Activated CD4-positive, alpha-beta T cell treated with anti-CD3 and anti-CD28 coated beads, Interleukin-2, amount 50 U/mL, for 48 hours (primary cell): ENCODE measurements at regions not wholly inside any gene's neighbourhood (a gene's known extent, or its start where the extent isn't known, plus 50 kb on each side); places are given as distances from the start of the nearest gene placed in this dataset.

Experiments used
- DNase-seq, 2 experiments: peaks; one replicate each; pipeline ENCODE4 v3.0.0-alpha.2; 2020

DNA sequence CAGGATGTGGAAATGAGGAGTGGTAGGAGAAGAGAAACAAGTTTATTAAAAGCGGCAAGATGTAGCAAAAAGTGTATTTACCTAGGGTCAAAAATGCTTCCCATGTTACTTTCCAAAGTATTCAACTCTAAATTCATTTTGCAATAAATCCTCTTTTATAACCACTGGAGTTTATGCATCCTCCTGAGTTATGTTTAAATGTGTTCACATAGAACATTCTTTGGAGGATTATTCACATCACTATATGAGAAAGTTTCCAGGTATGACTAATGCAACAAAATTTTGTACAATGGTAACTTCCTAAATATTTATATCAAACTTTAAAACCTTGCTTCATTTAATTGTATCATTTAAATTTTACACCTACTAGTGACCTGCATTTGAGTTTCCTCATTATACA lies 870.6 kb upstream of the SLIT2 start:
- DNase-seq: no peak

DNA sequence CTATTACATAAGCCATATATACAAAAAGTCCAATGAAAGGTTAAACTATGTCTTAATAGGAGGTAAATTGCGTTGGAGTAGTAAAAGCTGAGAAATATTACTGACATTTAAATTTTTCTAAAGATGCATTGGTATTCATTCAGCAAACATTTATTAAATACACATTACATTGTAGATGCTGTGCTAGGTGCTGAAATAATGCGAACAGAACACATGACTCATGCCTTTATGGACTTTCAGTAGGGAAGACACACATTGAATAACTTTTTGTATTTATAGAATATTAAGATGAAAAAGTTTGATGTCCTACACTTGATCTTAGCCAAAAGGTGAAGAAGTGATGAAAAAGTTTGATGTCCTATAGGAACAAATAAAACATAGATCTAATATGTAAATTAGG lies 871.1 kb upstream of the SLIT2 start:
- no peak for DNase-seq

DNA sequence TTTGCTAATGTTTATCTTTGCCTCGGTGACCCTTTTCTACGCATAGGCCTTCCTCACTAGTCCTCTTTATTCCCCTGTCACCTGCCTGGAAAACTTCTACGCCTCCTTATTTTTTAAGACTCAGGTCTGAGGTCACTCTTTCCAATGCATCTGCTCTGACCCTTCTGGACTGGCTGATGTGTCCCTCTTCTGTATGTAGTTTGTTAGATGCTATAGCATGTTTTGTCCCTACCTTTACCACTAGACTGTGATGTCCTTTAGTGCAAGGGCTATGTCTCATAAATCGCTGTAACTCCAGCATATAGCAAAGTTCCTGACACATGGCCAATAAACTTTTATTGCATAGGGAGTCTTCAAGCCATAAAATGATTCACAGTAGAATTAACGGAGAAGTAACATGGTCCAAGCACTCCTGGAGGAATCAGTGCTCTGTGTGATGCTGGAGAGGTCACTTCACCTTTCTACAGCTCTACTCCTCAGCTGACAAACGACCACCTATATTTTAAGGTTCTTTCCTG lies 872.5 kb upstream of the SLIT2 start:
- DNase-seq: no peak

DNA sequence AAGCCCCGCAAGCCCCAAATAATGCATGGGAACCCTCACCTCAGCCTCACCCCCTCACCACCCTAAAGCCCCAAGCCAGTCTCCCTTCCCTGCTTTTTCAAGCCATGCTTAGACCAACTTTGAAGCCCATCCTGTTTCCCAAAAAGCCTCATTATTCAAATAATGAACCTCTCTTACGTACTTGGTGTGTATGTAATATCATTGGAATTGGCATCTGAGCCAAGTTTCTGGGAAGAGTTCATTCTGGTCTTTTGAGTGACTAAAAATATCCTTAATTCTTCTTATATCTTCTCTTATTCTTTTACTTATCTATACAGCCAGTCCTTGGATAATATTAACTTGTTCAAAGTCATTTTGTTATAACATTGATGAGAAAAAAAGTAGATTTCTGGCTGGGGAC lies 875.8 kb upstream of the SLIT2 start:
- DNase-seq: no peak

DNA sequence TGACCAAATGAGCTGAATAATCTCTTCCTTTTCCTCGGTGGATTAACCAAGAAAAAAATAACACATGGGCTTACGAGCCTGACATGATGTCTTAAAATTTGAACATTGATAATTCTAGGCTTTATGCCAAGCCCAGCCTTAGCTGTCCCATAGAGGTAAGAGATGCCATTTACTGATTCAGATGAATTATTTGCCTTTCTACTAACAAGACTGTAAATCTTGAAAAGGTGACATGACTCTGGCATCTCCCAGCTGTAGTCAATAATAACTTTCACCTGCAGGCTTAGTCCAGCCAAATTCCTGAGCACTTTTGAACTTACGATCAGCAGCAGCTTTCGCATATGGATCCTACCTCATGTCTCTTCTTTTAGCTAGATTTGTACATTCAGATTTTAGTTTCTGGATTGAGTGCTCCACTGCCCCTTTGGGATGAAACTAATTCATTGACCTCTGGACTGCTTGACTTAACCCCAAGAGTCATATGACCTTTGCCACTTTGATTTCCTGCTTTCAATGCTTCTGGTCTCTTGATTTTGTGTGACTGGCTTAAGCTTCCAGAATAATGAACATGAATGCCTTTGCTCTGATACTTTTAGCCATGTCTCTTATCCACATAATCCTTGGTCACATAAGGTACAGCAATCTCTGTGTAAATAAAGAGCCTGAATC lies 876.4 kb upstream of the SLIT2 start:
- no peak for DNase-seq

DNA sequence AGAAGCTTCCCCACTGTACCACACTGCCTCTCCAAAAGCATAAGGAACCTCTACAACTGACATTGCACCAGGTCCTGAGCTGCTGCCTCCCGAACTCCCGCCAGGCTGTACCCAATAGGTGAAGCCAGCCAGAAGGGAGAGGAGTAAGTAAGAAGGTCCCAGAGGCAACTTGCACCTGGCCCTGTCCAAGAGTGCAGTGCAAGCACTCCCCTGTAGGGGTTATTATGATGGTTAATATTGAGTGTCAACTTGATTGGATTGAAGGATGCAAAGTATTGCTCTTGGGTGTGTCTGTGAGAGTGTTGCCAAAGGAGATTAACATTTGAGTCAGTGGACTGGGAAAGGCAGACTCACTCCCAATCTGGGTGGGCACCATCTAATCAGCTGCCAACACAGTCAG lies 879.3 kb upstream of the SLIT2 start:
- no peak for DNase-seq

DNA sequence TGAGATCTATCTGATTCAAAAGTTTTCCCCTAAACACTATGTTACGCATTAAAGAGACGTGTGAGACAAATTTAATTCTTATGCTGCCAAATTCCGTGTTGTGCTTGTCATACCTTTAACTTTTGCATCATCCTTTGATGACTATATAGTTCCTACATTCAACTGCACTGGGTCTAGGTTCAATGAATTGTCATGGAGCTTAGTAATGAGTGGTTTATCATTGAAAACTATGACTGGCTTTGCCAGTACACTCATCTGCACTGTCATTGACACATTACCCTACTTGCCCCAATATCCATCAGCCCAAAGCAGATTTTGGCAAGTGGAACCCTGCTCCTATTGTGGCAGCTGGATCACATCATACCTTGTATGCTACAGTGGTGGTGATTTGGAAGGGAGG lies 882.9 kb upstream of the SLIT2 start:
- no peak for DNase-seq

DNA sequence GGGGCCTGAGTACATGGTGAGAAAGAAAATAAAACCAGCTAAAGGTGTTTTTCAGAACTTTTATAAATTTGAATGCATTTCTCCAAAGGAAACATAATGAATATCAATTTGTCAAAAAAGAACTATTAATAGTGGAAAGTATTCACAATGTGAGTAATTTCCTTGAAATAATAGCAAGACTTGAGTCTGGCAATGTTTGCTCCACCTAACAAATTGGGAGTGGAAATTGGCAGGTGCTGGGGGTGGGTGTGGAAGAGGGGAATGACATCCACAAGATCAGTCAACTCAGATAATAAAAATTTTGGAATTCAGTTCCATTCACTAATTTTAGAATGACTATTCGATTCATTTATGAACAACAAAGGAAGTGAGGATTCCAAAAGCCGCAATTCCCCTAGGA lies 884.8 kb upstream of the SLIT2 start:
- DNase-seq: no peak

DNA sequence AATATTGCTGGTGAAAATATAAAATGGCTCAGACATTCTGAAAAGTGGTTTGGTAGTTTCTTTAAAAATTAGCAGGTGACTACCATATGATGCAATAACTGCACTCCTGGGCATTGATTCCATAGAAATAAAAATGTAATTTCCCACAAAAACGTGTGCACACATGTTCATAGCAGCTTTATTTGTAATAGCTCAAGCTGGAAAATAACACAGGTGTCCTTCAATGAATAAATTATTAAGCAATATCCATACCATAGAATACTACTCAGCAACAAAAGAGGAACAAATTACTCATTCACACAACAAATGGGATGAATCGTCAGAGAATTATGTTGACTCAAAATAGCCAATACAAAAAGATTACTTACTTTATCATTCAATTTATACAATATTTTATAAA lies 893.7 kb upstream of the SLIT2 start:
- DNase-seq: no peak

DNA sequence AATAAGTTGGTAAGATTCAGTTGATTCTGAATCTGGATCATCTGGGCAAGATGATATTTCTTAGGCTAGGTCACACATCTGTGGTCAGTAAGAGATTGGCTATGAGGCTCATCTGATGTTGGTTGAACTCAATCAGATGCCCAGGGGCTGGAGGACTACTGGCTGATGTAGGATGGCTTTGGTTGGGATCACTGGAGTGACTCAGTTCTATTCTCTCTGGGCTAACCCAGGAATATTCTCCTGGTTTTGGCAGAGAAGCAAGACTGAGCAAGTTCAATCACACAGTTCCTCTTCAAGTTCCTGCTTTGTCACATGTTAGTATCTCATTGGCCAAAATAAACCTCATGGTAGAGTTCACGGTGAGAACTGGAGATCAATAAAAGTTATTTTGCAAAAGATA lies 902.3 kb upstream of the SLIT2 start:
- no peak for DNase-seq

DNA sequence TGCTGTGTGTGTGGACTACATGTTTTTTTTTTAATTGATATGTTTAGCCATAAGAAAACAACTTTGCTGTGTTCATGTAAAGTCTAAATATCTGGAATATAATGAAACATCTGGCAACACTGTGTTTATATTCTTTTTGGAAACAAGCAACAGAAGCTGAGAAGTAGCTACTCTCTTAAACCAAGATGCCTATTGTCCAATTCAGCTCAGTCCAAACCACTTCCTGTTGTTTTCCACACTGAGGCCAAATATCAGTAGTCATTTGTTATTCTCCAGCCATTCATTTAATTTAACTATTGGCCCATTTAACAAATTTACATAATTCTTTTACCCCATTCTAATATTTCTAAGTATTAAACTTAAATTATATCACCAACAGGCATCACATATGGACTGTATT lies 903.0 kb upstream of the SLIT2 start:
- DNase-seq: no peak

DNA sequence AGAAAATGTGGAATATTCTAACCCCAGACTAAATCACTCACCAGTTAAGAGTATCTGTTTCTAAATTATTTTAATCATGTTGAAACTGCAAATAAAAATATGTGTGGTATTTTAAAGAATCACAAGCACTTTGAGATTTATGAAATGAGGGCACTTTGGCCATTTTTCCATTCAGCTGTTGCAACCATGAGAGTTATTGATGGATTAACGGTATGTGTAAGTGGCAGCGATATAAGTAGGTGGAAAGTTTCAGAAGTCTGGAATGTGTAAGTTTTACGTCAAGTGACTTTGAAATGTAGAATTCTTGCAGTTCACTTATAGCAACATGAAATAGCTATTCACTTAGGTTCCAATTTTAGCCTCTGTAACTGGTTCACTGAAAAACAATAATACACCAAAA lies 905.1 kb upstream of the SLIT2 start:
- DNase-seq: no peak

DNA sequence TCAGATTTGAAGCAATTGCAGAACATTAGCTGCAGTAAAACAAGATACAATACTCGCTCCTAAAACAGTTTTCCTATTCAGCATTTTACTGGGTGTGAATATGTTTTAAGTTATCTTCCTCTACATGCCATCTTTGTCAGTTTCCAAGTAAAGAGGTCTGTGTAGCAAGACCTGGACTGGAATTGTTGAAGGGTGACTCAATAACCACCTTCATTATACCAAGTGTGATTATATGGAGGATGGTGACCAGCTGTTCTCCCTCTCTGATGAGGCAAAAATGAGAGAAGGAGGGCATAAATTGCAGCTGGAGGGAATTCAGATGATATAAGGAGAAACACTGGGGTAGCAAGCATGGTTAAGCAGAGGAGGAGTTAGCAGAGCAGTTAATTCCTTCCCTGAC lies 922.1 kb upstream of the SLIT2 start:
- DNase-seq: no peak

DNA sequence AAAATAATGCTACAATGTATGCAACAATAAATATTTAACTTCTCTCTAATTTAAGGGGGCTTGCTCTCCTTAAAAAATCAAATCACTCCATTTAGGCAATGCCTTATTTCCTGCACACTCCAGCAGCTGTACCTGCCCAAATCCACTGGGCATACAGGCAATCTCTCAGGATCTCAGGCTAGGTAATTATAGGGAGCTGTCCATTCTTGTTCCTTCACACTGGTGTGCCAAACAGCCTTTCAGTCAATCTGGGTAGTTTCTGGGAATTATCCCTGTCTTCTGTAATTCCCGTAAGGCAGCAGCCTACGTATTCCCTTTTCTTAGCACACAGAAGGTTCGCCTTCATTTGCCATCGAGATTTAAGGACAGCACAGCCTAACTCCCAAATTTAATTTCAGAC lies 922.6 kb upstream of the SLIT2 start:
- DNase-seq: no peak

DNA sequence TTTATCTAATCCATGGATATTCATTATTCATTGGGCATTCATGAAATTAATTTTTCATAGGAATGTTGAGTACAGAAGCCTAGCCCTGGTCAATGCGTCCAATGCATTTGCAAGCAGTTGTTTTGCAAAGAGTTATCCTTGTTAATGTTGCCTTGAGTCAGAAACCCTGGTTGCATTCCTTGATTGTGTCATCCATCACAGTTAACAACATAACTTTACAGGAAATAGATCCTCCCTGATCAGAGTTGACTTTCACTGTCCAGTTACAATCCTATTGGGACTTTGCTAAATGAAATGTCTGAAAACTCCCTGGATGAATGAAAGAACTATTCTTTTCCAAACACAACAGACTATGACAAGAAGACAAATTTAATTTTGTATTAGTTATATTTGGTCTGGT lies 924.3 kb upstream of the SLIT2 start:
- no peak for DNase-seq

DNA sequence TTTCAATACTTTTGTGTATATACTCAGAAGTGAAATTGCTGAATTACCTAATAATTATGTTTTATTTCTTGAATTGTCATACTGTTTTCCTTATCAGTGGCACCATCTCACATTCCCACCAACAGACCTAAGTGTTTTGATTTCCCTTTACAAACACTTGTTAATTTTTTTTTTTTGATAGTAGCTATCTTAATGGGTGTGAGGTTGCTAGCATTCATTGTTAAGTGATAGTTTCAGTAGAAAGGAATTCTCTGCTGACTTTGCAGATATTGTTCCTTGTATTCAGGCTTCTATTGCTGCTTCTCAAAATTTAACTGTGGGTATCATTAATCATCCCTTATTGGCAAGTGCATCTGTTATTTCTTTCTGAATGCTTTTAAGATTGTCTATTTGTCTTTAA lies 927.5 kb upstream of the SLIT2 start:
- no peak for DNase-seq

DNA sequence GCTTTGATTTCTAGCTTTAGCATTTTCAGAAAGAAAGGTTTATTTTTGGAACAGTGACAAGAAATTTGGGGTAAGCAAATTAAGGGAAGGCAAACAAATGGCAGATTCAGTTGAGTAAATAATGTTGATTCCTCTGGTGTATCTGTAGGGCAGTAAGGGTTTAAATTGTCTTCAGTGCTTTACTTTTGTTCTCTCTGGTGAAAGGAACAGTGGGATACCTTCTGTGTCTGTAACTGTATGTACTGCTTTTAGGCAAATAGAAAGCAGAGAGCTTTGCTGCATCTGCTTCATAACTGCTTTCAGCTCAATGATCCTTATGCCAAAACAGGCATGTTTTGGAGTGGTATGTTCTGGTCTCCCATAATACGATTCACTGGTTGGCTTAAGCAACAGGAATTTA lies 932.1 kb upstream of the SLIT2 start:
- no peak for DNase-seq

DNA sequence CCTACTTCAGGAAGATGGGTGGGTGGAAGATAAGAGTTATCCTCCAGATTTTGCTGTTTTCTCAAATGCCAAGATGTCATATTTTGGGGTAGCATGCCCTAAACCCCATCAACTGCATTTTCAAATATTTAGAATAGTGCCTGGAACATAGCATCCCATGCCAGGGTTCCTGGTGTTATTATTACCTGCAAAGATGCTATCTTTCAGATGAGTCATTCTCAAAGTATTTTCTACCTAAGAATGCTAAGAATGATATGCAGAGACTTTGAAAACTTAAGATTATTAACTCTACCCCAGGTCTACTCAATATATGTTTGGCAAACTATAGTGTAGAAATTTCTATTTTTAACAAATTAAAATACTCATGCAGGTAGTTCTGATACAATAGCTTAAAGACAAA lies 934.3 kb upstream of the SLIT2 start:
- DNase-seq: no peak

DNA sequence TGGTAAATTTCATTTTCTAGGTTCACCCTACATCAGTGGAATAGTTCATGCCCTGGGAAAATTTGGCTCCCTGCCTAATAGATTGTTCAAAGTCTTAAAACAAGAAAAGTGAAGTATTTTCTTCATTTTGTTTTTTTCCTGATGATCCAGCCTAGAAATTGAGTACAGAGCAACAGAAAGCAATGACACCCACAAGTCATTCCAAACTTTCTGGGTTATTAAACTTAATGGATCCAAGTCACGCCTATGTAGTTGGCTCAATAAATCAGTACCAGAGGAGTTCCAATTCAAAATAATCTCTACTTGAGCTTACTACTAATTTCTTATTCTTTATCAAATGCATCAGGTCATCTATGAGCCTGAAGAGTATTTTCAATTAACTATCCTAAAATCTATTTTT lies 937.6 kb upstream of the SLIT2 start:
- DNase-seq: no peak

DNA sequence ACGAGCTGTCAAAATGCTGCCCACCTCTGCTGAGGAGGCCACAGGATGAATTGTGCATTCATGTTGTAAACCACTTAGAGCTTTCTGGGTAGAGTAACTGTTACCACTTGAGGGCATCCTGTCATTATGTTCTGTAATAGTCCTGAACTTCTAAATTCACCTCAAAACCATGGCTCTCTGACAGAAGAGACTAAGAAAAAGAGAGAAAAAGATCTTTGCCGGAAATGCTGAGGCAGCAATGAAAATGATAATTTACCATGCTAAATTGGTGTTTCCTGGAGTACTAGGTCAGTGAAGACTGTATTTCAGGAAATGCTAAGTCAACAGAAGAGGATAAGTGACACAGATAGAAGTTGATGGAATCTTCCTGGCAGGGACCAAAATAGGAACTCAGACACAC lies 942.3 kb upstream of the SLIT2 start:
- DNase-seq: no peak

DNA sequence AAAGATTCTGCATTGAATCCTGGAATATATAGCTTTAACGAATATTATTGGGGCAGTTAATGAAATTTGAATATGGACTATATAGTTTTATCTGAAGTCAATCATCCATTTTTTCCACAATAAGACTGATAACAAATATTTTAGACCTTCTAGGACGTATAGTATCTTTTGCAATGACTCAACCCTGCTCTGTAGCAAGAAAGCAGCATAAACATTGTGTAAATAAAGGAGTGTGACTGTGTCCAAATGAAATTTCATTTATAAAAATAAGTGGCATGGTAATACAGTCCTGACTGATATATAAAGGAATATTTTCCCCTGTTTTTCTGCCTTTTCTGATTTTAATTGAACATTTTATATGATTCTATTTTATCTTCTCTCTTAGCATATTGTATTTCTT lies 947.7 kb upstream of the SLIT2 start:
- DNase-seq: no peak

DNA sequence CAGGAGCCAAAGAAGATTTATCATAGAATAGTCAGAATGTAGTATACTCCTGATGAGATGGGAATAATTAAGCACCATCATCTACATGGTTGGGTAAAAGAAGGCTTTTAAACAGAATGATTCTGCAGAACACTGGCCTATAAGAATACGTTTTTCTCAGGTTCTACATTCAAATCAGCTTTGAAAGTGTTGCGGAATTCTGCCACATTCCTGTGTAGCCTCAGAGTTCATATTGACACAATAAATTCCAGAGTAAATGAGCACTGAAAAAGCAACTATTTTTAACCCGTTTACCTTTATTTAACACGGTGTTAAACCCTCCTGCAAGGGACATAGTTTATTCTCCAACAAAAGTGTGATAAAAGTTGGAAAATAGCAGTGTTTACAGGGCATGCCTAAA lies 950.2 kb upstream of the SLIT2 start:
- DNase-seq: no peak

DNA sequence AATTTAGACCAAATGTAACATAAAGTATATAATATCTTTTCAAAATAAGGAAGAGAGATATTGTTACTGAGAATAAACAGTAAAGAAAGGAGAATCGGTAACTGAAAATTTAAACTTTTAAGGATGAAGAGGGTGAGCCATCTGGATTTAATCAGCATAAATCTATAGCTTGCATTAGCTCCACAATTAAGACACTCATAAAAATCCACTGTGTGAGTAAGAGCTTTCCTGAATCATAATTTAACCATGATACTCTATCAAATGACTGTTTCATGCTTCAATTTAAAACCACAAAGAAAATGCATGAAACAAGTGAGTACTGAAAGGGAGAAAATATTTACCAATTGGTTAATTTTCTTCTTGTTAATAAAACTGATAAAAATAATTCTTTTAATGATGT lies 951.5 kb upstream of the SLIT2 start:
- no peak for DNase-seq

DNA sequence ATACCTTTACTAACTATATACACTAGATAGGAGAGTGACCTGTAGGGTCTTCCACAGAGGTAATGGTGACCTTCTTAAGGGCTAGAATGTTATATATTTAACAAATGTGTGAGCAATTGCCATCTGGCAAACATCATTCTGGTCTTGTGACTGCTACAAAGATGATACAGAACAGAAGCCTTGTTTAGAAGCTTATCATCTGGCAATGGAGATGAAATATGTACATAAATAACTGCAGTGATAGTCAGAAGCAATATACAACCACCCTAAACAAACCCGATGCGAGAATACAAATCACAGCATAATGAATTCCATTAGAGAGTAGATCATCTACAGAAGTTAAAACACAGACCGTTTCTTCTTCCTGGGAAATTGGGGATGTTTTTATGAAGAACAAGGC lies 952.7 kb upstream of the SLIT2 start:
- DNase-seq: no peak

DNA sequence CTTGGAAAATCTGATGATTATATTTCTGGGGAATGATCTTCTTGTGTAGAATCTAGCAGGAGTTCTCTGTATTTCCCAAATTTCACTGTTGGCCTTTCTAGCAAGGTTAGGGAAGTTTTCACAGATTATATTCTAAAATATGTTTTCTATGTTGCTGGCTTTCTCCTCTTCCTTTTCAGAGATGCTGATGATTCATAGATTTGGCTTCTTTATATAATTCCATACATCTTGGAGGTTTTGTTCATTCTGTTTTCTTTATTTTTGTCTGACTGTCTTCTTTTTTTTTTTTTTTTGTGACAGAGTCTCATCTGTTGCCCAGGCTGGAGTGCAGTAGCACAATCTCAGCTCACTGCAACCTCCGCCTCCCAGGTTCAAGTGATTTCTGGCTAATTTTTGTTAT lies 957.9 kb upstream of the SLIT2 start:
- DNase-seq: no peak

DNA sequence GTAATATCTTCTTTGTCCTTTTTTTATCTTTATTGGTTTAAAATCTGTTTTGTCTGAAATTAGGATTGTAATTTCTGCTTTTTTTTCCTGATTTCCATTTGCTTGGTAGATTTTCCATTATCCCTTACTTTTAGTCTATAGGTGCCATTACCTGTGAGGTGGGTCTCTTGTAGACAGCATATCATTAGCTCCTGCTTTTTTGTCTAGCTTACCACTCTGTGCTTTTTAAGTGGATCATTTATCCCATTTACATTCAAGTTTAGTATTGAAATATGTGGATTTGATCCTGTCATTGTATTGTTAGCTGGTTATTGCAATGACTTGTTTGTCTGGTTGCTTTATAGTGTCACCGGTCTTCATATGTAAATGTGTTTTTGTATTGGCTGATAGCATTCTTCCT lies 958.6 kb upstream of the SLIT2 start:
- no peak for DNase-seq
